IMR-90 (cell line): ENCODE measurements at regions not wholly inside any gene's neighbourhood (a gene's known extent, or its start where the extent isn't known, plus 50 kb on each side); places are given as distances from the start of the nearest gene placed in this dataset.

ENCODE experiments used
- ATAC-seq: fragments of 200-7000 bp; cut with Tn5 transposase; 2 replicates; pipeline ENCODE4 v1.9.1; 2020; ENCODE audit warnings: low read depth, mild to moderate bottlenecking, moderate library complexity
- BruUV-seq: library from RNA; stranded (reverse); fragments of 400-500 nt; replicated peaks from 2 replicates; lab custom pipeline; 2021; lab: Mats Ljungman, UMichigan
- CTCF ChIA-PET: fragments of 300-600 bp; formaldehyde crosslinking; extraction: SDS; loops from one replicate; lab custom pipeline; 2021; ENCODE audit warnings: antibody characterized with exemption; lab: Yijun Ruan, JAX
- POLR2A ChIA-PET: fragments of 300-600 bp; sonication (Branson Sonifier 250); formaldehyde crosslinking; loops from one replicate; lab custom pipeline; 2022; ENCODE audit warnings: antibody characterized with exemption; ENCODE audit not compliant: unreplicated experiment; lab: Charles Lee
- DNase-seq: peaks from one replicate; pipeline ENCODE4 v3.0.0; 2013
- H2AFZ ChIP-seq: replicated peaks from 2 replicates; pipeline ENCODE3; 2013; ENCODE audit warnings: low read length, mild to moderate bottlenecking; ENCODE audit not compliant: poor library complexity
- H2AK5ac ChIP-seq: 2 replicates; pipeline ENCODE4 v1.6.1; 2013; ENCODE audit warnings: low read depth, low read length, inconsistent platforms
- H2AK9ac ChIP-seq: replicated peaks from 2 replicates; pipeline ENCODE3; 2013; ENCODE audit warnings: mild to moderate bottlenecking, low read depth, low read length, moderate library complexity; ENCODE audit not compliant: poor library complexity
- H2BK120ac ChIP-seq: 2 replicates; pipeline ENCODE4 v1.6.1; 2013; ENCODE audit warnings: low read depth, low read length, inconsistent platforms
- H2BK15ac ChIP-seq: 3 replicates; pipeline ENCODE4 v1.6.1; 2013; ENCODE audit warnings: low read depth, low read length, inconsistent platforms
- H2BK20ac ChIP-seq: 2 replicates; pipeline ENCODE4 v1.6.1; 2013; ENCODE audit warnings: low read depth, mild to moderate bottlenecking, inconsistent platforms, low read length, moderate library complexity
- H2BK5ac ChIP-seq: 2 replicates; pipeline ENCODE4 v1.6.1; 2013; ENCODE audit warnings: mild to moderate bottlenecking, low read depth, low read length, inconsistent platforms; ENCODE audit not compliant: poor library complexity, severe bottlenecking
- H3K14ac ChIP-seq: replicated peaks from 2 replicates; pipeline ENCODE4 v1.6.1; 2013; ENCODE audit warnings: low read depth, low read length, inconsistent platforms
- H3K18ac ChIP-seq: 2 replicates; pipeline ENCODE4 v1.6.1; 2013; ENCODE audit warnings: low read depth, low read length, control low read depth
- H3K23ac ChIP-seq: 2 replicates; pipeline ENCODE4 v1.6.1; 2013; ENCODE audit warnings: low read depth, low read length, inconsistent platforms
- H3K27ac ChIP-seq: 2 replicates; pipeline ENCODE4 v1.5.1; 2013; ENCODE audit warnings: mild to moderate bottlenecking, control low read depth, low read length; ENCODE audit not compliant: insufficient read depth
- H3K27me3 ChIP-seq: 2 replicates; pipeline ENCODE4 v1.6.1; 2013; ENCODE audit warnings: low read length; ENCODE audit not compliant: control insufficient read depth, insufficient read depth
- H3K36me3 ChIP-seq: 2 replicates; pipeline ENCODE4 v1.6.1; 2013; ENCODE audit warnings: low read length, mixed read lengths; ENCODE audit not compliant: control insufficient read depth, insufficient read depth
- H3K4ac ChIP-seq: 2 replicates; pipeline ENCODE4 v1.6.1; 2013; ENCODE audit warnings: low read depth, low read length, inconsistent platforms
- H3K4me1 ChIP-seq: 2 replicates; pipeline ENCODE4 v1.6.1; 2013; ENCODE audit warnings: low read length, mixed read lengths; ENCODE audit not compliant: control insufficient read depth, insufficient read depth
- H3K4me2 ChIP-seq: 2 replicates; pipeline ENCODE4 v1.6.1; 2013; ENCODE audit warnings: low read depth, mild to moderate bottlenecking, control low read depth, low read length, moderate library complexity
- H3K4me3 ChIP-seq: 2 replicates; pipeline ENCODE4 v1.5.1; 2013; ENCODE audit warnings: low read depth, mild to moderate bottlenecking, control low read depth, low read length, moderate library complexity; ENCODE audit not compliant: insufficient read depth
- H3K56ac ChIP-seq: 2 replicates; pipeline ENCODE4 v1.6.1; 2013; ENCODE audit warnings: low read length, inconsistent platforms; ENCODE audit not compliant: insufficient read depth; ENCODE audit errors: extremely low read depth
- H3K79me1 ChIP-seq, 2 experiments: 2 replicates each; pipeline ENCODE4 v1.6.1; 2013; ENCODE audit warnings: low read length in 2 of 2, inconsistent platforms in 1 of 2, low read depth in 1 of 2
- H3K9ac ChIP-seq: 2 replicates; pipeline ENCODE4 v1.6.1; 2013; ENCODE audit warnings: low read depth, low read length, control low read depth
- H3K9me1 ChIP-seq: 2 replicates; pipeline ENCODE4 v1.6.1; 2013; ENCODE audit warnings: low read length, inconsistent platforms; ENCODE audit not compliant: insufficient read depth
- H3K9me3 ChIP-seq: 2 replicates; pipeline ENCODE4 v1.6.1; 2013; ENCODE audit warnings: low read length; ENCODE audit not compliant: control insufficient read depth, insufficient read depth
- H4K20me1 ChIP-seq: 2 replicates; pipeline ENCODE4 v1.6.1; 2013; ENCODE audit warnings: low read length, inconsistent platforms; ENCODE audit not compliant: insufficient read depth
- H4K5ac ChIP-seq: 2 replicates; pipeline ENCODE4 v1.6.1; 2013; ENCODE audit warnings: mild to moderate bottlenecking, low read depth, low read length, control low read depth
- H4K8ac ChIP-seq, 2 experiments: 2 replicates each; pipeline ENCODE4 v1.6.1; 2013; ENCODE audit warnings: low read depth in 2 of 2, low read length in 2 of 2, control low read depth in 1 of 2, inconsistent platforms in 1 of 2
- H4K91ac ChIP-seq: 2 replicates; pipeline ENCODE4 v1.6.1; 2013; ENCODE audit warnings: low read depth, low read length, inconsistent platforms; ENCODE audit not compliant: insufficient read depth
- BHLHE40 ChIP-seq: fragments of 150-350 bp; IDR thresholded peaks from 2 replicates; pipeline ENCODE4 v1.6.1; 2016; ENCODE audit warnings: mild to moderate bottlenecking, low read depth, low read length
- CHD1 ChIP-seq: IDR thresholded peaks from 2 replicates; pipeline ENCODE4 v1.6.1; 2012; ENCODE audit warnings: low read depth, low read length, improper control_type of control experiment
- CTCF ChIP-seq: conservative IDR thresholded peaks from 2 replicates; pipeline ENCODE4 v1.5.1; 2012; ENCODE audit warnings: mild to moderate bottlenecking, low read depth, low read length, improper control_type of control experiment
- FOS ChIP-seq: fragments of 150-350 bp; IDR thresholded peaks from 2 replicates; pipeline ENCODE4 v1.6.1; 2016; ENCODE audit warnings: low read depth, low read length
- MAFK ChIP-seq: IDR thresholded peaks from 2 replicates; pipeline ENCODE4 v1.6.1; 2012; ENCODE audit warnings: low read depth, low read length, improper control_type of control experiment
- MAZ ChIP-seq: IDR thresholded peaks from 2 replicates; pipeline ENCODE4 v1.6.1; 2012; ENCODE audit warnings: low read depth, mild to moderate bottlenecking, low read length, improper control_type of control experiment, moderate library complexity, borderline replicate concordance
- MXI1 ChIP-seq: IDR thresholded peaks from 2 replicates; pipeline ENCODE4 v1.6.1; 2012; ENCODE audit warnings: low read depth, mild to moderate bottlenecking, low read length, moderate library complexity, borderline replicate concordance
- NFE2L2 ChIP-seq: fragments of 150-350 bp; IDR thresholded peaks from 2 replicates; pipeline ENCODE4 v1.6.1; 2016; ENCODE audit warnings: low read depth, mild to moderate bottlenecking, low read length
- POLR2A ChIP-seq: IDR thresholded peaks from 2 replicates; pipeline ENCODE4 v1.6.1; 2012; ENCODE audit warnings: mild to moderate bottlenecking, low read depth, low read length
- RAD21 ChIP-seq: IDR thresholded peaks from 2 replicates; pipeline ENCODE4 v1.6.1; 2012; ENCODE audit warnings: low read length, improper control_type of control experiment
- RCOR1 ChIP-seq: IDR thresholded peaks from 2 replicates; pipeline ENCODE4 v1.6.1; 2012; ENCODE audit warnings: mild to moderate bottlenecking, low read length, improper control_type of control experiment; ENCODE audit not compliant: insufficient replicate concordance
- RFX5 ChIP-seq: IDR thresholded peaks from 2 replicates; pipeline ENCODE4 v1.8.0; 2012; ENCODE audit warnings: low read depth, mild to moderate bottlenecking, low read length, moderate library complexity
- SMC3 ChIP-seq: fragments of 150-350 bp; IDR thresholded peaks from 2 replicates; pipeline ENCODE4 v1.6.1; 2016; ENCODE audit warnings: low read depth, mild to moderate bottlenecking, antibody characterized with exemption, low read length, moderate library complexity
- WGBS, 2 experiments: methylation state at CpG; one replicate each; pipeline versions ENCODE4 v1.1.5 to v1.1.7; 2013; ENCODE audit warnings: missing lambda C conversion rate in 2 of 2; ENCODE audit not compliant: insufficient read length in 1 of 2; ENCODE audit errors: extremely low coverage in 2 of 2; 5-methylcytosine and 5-hydroxymethylcytosine counted together
- dilution Hi-C: fragments of 300-500 bp; cut with HindIII; formaldehyde crosslinking; loops from one replicate; pipeline ENCODE4 v1.14.3; 2018; ENCODE audit warnings: low sequenced_read_pairs; ENCODE audit not compliant: unreplicated experiment
- in situ Hi-C: fragments of 300-500 bp; cut with MboI; formaldehyde crosslinking; loops from 3 replicates; pipeline ENCODE4 v1.14.3; 2019; ENCODE audit warnings: low sequenced_read_pairs, inconsistent platforms, mixed read lengths
- intact Hi-C: fragments of 100-400 bp; cut with micrococcal nuclease; formaldehyde crosslinking; loops from 2 replicates; pipeline ENCODE4 v1.10.0; 2022
- TF ChIP-seq, protein P1 (sequence below): fragments of 150-350 bp; IDR thresholded peaks from 2 replicates; pipeline ENCODE4 v1.6.1; 2017; ENCODE audit warnings: mild to moderate bottlenecking, antibody characterized with exemption, low read length, low read depth
- TF ChIP-seq, protein P2 (sequence below): fragments of 150-350 bp; IDR thresholded peaks from 2 replicates; pipeline ENCODE4 v1.6.1; 2016; ENCODE audit warnings: low read depth, mild to moderate bottlenecking, low read length, moderate library complexity, borderline replicate concordance

GRCh38 chr1:58895559-58896145, 111.8 kb upstream of the JUN start:
- ChIA-PET POLR2A (no interaction called here), CTCF (interaction anchor here (1.6 kb wide), 1 partner anchor 17 kb away, joined by 4 read pairs; no protein-coding TSS in a partner anchor)
- Histone ChIP-seq H2BK120ac (peak overlapping the region; percentile 40), H3K4ac (peak overlapping the region; percentile 64), H2BK15ac (peak overlapping the region; percentile 57; the same call in 2 of the 3 replicates), H2AK5ac (peak overlapping the region; percentile 51), H3K56ac (no peak overlapping the region), H3K9me3 (no peaks in the 10 kb centered on the region), H3K27me3 (no peaks in the 10 kb centered on the region), H3K79me1 (no peaks in the 10 kb centered on the region), H2BK20ac (peak overlapping the region; percentile 64), H3K36me3 (no peaks in the 10 kb centered on the region), H3K9me1 (peaks cover 10% of the 10 kb centered on the region), H3K4me3 (no peak overlapping the region), H3K14ac (0 out of 2 replicates have a peak overlapping the region, but pooled peaks have one; percentile 11), H3K4me1 (peaks cover 18% of the 10 kb centered on the region), H3K18ac (no peak overlapping the region), H2AK9ac (peak overlapping the region; percentile 67), H4K8ac (peak overlapping the region; percentile 72 to 78; a peak in 2 of 4 replicates), H3K27ac (no peak overlapping the region), H2AFZ (peak overlapping the region; percentile 77), H3K23ac (peak overlapping the region; percentile 27; the same call in 1 of the 2 replicates), H4K5ac (0 out of 2 replicates have a peak overlapping the region, but pooled peaks have one; percentile 21), H2BK5ac (peak overlapping the region; percentile 7), H3K4me2 (no peak overlapping the region), H4K20me1 (no peaks in the 10 kb centered on the region), H4K91ac (peak overlapping the region; percentile 15; the same call in 1 of the 2 replicates), H3K9ac (no peak overlapping the region)
- no TSS peak for BruUV-seq
- peak; percentile 22 for DNase-seq
- no CpG with 5 or more reads among the region's 5 CpGs for WGBS, 2 experiments
- in situ Hi-C loops: no loop called here
- intact Hi-C loops: loop anchor here (5.0 kb wide), 1 partner anchor 153 kb away; no protein-coding TSS in a partner anchor
- peak; percentile 43; the same call in 1 of the 2 replicates for ATAC-seq
- dilution Hi-C loops: no loop called here
- TF ChIP-seq MAZ (no peak), CTCF (no peak), POLR2A (no peak), MAFK (no peak), CHD1 (no peak), FOS (no peak), BHLHE40 (no peak), SMC3 (no peak), RFX5 (no peak), NFE2L2 (no peak), RAD21 (no peak), RCOR1 (no peak), MXI1 (no peak)
- TF ChIP-seq, protein P1, sequence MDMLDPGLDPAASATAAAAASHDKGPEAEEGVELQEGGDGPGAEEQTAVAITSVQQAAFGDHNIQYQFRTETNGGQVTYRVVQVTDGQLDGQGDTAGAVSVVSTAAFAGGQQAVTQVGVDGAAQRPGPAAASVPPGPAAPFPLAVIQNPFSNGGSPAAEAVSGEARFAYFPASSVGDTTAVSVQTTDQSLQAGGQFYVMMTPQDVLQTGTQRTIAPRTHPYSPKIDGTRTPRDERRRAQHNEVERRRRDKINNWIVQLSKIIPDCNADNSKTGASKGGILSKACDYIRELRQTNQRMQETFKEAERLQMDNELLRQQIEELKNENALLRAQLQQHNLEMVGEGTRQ: no peak
- TF ChIP-seq, protein P2, sequence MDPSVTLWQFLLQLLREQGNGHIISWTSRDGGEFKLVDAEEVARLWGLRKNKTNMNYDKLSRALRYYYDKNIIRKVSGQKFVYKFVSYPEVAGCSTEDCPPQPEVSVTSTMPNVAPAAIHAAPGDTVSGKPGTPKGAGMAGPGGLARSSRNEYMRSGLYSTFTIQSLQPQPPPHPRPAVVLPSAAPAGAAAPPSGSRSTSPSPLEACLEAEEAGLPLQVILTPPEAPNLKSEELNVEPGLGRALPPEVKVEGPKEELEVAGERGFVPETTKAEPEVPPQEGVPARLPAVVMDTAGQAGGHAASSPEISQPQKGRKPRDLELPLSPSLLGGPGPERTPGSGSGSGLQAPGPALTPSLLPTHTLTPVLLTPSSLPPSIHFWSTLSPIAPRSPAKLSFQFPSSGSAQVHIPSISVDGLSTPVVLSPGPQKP: no peak
